ENCODE measurements at regions not wholly inside any gene's neighbourhood (a gene's known extent, or its start where the extent isn't known, plus 50 kb on each side); places are given as distances from the start of the nearest gene placed in this dataset.

DNA sequence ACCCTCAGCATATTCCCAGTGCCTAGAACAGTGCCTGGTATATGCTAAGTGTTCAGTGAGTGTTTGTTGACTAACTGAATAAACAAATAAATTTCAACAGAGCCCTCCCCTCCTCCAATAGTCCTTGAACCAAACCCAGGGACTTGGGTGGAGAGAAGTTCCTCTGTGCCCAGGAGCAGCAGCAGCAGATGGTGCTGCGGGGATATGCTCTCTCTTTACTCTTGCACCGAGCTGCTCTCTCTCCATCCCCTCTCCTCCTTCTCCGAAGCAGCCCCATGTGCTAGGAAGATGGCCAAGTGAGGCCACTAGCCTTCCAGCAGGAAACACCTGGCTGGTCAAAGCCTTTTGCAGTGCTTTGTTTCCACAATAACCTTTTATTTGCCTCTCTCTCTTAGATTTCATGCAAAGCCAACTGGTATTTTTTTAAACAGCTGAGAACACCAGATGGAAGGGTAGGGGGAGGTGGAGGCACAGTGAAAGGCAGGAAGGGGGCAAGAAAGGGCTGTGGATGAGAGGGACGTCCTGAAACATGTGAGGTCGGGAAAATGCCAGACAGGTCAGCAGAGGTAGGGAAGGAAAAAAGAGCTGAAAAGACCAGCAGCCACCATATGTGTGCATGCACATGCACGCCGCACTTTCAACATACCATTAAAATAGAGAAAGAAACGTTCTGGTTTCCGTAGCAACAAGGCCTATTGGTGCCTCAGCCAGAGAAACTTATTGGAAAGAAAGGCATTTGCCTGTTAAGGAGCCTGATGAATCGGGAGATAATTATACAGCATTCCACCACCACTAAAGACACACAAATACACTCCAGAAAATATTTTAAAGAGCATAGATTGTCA is 78.9 kb downstream of the EMP1 start:
- TF ChIP-seq CTCF (IDR thresholded peaks at IDR 0.05; ENCODE audit: low read depth, low read length), result no peak
- no peak for DNase-seq (ENCODE audit: extremely low read depth, low read depth)

DNA sequence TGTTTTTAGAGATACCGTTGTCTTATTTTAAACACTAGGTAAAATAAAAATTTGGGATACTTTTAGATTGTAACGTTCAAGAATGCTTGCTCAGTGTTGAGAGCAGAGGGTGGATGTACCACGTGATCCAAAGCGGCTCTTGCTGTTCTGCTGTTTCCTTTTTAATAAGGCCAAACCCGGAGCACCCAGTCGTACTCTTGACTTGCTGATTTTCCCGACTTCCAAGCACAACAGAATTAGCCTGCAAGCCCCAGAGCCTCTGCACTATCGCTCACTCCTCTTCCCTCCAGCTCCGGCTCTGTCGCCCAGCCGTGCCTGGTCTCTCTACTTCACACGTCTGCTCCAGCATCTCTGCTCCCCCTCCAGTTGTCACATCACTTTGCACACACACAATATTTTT is 77.3 kb downstream of the EMP1 start:
- no peak for DNase-seq (ENCODE audit: extremely low read depth, low read depth)
- no peak for TF ChIP-seq CTCF (IDR thresholded peaks at IDR 0.05; ENCODE audit: low read depth, low read length)

- DNase-seq (ENCODE audit: extremely low read depth, low read depth), result no peak
- TF ChIP-seq CTCF (IDR thresholded peaks at IDR 0.05; ENCODE audit: low read depth, low read length), result no peak
These were observed 76.6 kb downstream of the EMP1 start for GRCh38 chr12:13273097-13273496.

- no peak for TF ChIP-seq CTCF (IDR thresholded peaks at IDR 0.05; ENCODE audit: low read depth, low read length)
- DNase-seq (ENCODE audit: extremely low read depth, low read depth), result no peak
These were observed 74.3 kb downstream of the EMP1 start for GRCh38 chr12:13270817-13271216.
